H4 (cell line): ENCODE measurements at regions not wholly inside any gene's neighbourhood (a gene's known extent, or its start where the extent isn't known, plus 50 kb on each side); places are given as distances from the start of the nearest gene placed in this dataset.

Experiments
- DNase-seq: peaks from one replicate; pipeline ENCODE4 v3.0.0-alpha.2; 2015; ENCODE audit warnings: low spot score

DNA sequence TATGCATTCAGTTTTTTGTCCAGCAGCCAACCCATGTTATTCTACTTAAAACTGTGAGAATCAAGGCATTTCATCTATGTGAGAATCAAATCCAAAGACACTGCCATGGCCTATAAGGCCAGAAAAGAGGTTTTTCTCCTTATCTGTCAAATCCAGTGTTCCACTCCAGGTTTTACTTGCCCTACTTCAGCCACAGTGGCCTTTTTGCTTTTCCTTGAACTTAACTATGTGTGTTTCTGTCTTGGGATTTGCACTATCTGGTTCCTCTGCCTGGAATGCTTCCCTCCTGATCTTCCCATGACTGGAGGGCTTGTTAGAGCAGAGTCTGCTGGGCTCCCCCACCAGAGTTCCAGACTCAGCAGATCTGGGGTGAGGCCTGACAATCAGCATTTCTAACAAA lies 113.1 kb upstream of the DOK5 start:
- DNase-seq: no peak

DNA sequence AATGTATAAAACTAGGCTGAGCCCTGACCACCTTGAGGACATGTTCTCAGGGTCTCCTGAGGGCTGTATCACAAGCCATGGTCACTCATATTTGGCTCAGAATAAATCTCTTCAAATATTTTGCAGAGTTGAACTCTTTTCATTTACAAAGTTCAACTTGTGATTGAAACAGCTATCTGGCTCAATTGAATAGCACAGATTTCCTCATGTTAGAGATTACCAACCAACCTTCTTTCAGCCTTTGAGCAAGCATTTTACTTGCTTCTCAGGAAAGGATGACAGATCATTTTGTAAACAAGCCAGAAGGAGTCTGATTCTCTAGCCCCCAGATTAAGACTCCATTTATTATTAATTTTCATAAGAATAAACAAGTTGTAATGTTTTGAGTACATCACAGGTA lies 111.0 kb upstream of the DOK5 start:
- no peak for DNase-seq

DNA sequence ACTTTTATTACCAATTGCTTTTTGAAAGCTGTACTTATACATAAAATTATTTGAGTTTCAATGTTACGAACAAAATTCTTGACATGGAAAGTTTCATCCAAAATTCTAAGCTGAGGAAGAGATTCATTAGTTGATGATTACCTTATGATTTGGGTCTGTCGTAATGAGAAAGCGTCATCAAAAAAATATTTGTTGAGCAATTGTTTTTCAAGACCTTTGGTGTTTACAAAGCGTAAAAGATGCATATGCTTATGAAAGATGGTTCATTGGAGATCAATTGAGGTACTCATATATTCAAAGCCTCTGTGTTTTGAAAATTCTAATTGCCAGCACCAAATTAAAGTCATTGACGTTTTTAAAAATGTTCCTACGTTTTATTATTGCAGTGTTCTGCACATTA lies 110.5 kb upstream of the DOK5 start:
- no peak for DNase-seq

DNA sequence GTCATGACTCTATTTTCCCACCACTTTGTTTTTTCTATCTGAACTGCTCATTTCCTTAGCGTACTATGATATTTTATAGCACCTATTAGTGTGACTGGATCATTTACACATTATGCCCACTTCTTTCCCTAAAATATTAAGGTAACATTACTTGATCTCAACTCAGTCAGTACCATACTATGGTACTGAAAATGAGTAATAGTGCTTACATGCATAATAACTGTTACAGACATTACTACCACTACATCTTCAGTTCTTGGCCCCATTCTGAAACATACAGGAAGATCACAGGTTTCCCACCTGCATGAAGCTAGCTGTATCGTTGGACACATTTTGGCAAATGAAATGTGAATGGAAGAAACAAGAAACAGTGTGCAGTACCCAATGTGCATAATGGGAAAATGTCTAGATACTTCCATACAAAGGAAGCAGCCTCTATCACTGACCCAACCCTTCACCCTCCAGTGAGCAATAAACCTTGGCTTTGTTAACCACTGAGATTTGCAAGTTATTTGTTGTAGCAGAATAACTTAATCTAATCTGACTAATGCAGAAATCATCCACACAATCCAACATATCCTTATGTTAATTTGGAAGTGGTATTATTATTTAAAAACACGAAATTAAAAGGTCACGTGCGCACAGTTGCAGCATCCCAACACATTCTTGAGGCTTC lies 108.6 kb upstream of the DOK5 start:
- DNase-seq: no peak

DNA sequence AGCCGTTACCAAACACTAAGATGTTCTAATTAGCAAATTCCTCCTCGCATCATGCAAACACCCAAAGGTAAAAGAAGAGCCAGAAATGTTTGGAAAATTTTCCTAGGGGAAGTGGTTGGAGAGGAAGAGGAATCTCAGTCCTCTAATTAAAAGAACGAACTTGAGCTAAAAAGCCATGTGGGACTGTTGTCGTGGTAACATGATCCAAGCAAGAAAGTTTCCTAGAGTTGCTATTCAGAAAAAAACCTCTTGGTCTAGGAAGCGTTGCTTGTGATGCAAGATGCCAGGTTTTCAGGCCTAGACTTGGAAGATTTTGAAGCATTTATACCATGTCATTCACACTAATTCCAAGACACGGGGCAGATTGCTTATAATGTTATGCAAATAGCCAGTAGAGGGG lies 106.8 kb upstream of the DOK5 start:
- DNase-seq: no peak

DNA sequence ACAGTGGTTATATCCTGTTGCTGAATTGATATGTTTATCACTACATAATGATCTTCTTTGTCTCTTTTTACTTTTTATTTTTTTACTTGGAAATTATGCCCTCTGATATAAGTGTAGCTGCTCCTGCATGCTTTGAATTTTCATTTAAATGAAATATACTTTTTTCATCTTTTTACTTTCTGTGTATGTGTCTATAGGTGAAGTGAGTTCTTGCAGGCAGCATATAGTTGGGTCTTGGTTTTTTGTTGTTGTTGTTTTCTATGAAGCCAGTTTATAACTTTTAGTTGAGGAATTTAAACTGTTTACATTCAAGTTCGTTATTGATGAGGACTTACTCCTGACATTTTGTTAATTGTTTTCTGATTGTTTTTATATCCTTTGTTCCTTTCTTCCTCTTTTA lies 103.1 kb upstream of the DOK5 start:
- DNase-seq: no peak

DNA sequence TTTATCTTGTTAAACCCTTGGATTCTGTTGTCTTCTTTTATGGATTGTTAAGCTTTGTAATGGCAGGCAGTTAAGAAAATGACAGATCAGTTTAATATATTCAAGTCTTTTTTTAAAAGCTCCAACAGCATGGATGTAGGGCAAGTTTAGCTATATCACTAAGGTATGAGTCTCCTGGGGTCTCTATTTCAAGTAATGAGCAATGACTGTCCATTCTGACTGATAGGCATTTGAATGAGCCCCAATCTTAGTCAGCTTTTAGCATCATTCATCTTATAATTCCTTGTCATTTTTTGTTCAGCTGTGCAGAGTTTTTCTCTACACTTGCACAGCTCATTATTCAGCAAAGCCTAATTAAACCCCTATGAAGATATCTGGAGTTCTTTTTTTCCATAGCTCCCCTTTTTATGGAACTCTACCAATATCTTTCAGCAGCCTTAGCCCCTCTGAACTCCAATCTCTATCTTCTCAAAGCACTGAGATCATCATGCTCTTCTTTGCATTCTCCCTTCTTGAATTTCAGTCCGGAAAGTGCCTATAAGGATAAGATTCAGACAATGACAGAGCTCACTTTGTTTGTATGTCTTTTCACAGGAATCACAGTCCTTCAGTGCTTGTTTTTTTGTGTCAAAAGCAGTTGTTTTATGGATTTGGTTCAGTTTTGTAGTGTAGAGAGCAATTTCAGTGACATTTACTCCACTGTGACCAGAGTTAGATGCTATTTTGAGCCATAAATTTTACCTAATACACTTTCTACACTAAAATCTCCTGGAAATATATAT lies 97.2 kb upstream of the DOK5 start:
- DNase-seq: no peak

DNA sequence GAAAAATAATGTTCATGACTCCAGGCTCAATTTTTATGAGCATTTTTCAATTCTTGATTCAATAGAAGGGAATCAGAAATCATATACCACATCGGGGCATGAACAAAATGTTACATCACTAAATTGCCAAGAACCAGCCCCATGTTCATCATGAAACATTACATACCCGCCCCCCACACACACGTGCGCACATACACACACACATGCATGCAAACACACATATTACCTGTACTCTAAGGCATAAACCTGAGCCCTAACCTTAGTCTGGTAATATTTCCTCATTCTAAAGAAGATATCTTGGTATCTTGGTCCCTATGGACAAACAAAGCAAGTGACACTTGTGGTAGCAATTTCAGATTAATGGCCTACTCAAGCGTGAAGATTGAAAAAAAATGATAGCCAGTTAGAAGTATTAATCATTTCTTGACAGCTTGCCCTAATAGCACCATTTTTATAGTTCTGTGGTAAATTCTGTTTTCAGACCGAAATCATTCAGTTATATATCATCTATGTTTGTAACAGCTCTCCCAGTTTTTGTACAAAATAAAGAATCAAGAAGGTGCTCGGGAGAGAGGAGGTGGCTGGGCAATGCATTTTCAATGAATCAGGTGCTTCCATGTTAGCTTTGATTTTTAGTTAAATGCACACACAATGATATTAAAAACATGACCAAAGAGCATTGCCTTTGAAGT lies 95.4 kb upstream of the DOK5 start:
- no peak for DNase-seq

DNA sequence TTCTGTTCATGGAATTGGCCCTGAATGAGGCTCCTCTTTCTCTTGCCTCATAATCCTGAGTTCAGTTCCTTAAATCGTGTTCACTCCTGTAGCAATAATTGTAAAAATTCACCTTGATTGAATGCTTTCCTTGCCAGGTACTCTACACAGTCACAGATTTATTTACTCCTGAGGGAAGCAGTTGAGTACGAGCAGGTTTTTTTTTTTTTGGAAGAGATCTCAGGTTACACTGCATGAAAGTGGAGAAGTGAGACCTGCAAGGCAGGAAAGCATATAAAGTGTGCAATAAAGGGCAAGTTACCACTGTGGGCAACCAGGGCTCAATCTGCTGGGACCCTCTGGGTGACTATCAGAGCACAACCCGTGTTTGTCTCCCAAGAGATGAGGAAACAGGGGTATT lies 93.0 kb upstream of the DOK5 start:
- no peak for DNase-seq

DNA sequence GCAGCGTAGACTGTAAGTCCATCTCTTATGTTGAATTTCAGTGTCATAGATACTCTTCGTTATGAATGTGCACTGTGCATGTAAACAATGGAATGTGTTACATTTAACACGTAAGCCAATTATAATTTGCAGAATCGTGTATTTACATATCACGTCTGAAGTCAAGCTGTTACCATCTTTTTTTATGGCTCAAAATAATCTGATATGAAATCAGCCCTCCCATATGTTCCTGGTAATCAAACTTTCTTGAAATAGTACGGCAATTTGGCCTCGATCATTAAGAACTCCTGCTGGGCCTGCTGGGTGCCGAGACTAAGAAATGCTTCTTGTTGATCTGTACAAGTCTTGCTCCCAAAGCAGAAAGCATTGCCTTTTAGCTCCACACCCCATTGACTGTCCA lies 89.6 kb upstream of the DOK5 start:
- no peak for DNase-seq

DNA sequence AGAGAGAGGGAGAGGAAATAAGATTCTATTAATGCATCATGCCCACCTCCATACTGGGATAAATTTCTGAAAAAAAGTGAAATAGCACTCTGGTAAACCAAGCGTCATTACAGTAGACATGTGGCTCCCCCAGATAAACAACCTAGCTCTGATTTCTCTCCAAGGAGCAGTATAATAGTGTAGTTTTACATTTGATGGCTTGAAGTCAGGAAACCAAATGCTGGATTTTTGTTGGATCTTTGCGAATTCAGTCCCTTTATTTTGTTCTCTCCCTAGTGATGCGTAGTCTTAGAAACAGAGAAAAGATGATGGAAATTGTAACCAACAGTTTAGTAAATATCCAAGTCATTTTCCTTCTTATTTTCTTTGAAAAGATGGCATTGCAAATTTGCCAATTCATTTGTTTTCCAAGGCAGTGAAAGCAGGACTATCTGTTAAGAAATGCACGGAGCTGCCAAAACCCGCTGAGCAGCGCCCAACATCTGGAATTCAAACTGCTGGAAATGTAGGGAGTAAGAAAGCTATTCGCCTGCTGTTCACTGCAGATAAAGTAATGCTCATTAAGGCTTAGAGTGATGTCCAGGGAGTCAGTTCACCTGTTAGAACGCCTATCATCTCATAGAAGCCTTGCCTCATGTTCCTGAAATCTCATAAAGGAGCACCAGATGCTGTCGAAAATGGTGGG lies 85.7 kb upstream of the DOK5 start:
- DNase-seq: no peak

DNA sequence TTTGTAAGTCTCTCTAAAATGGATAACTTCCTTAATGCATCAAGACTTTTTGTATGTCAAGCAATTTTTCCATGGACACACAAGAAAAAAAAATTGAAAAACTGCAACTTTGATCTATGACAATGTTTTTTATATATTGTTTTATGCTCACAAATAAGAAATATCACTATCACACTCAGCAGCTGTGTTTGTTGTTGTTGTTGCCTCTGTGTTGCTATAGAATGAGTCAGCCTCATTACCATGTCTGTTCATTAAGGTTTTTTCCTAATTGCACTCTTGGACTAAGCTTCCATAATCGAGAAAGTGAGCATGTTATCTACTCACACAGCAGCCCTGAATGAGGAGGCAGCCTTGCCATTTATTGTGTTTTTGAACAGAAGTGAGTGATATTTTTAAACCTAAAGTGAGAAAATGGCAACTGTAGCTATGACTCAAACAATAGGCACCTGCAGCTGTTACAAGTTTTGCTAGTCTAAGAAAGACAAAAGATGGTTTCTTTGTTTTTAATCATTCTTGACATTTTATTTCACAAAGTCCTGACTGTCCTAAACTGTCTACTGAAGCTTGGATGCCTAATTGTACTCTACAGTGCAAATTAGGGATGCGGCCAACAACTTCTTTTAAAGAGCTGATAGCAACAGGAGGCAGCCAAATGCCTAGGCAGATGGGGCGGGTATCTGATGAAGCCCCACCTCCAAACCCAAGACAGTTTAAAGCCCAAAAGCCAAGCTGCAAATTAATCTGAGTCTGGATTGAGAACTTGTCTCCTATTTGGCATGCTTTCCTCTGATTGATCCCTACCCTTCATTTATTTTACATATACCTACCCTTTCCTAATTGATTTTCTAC lies 77.9 kb upstream of the DOK5 start:
- DNase-seq: no peak

DNA sequence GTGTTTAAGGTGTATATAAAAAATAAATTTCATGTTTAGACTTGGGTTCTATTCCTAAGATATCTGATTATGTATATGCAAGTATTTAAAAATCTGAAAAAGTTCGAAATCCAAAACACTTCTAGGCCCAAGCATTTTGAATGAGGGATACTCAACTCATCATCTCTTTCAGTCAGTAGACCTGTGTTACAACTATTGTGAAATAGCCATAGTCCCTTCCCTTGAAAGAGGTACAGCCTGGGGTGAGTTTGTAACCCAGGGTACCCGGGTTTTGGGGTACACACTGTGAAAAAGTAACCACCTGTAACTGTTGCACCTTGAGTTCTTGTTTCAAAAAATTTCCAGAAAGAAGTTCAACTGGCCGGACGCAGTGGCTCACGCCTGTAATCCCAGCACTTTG lies 76.6 kb upstream of the DOK5 start:
- DNase-seq: no peak

DNA sequence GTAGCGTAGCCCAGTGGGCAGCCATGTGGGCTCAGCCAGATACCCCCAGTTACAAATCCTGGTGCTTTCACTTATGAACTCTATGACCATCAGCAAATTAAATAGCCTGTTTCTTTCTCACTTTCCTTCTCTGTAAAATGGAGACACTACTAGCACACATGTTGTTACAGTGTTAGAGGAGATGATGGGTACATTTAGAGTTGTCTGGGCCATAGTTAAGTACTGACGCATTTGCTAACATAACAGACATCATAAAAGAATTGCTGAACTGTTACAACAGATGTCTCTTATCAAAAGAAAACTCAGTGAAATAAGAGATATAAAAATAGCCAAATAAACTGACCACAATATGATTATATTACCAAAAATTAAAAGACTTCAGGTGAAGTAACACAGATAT lies 69.9 kb upstream of the DOK5 start:
- DNase-seq: no peak

DNA sequence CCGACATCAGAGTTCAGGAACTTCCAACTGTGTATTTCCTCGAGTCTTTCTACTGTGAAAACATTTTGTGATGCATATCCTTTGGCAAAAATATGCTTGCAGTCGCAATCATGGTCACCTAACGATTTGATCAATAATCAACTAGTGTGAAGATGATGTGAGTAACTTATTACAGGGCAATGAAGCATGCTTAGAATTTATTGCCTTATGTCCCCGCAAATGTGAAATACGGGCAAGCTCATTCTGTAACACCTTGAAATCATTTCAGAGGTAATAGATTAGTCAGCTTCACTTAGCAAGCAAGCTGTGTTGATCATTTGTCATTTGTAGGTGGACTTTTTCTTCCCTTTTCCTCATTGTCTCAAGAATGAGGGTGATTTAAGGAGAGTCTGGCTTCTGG lies 67.9 kb upstream of the DOK5 start:
- DNase-seq: no peak

DNA sequence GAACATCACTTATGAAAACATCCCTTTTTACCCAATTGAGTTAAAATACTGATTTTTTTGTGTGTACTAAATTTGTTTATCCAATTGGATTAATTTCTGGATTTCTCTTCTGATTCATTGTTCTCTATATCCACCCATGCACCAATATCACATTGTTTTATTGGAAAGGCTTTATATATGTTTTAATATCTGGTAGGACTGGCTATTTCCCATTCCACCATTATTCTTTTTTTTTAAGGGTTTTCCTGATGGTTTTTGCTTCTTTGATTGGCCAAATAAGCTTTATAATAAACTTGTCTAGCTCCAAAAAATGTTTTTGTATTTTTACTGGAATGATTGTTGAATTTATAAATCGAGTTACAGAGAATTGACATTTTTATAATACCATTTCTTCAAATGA lies 59.4 kb upstream of the DOK5 start:
- no peak for DNase-seq

DNA sequence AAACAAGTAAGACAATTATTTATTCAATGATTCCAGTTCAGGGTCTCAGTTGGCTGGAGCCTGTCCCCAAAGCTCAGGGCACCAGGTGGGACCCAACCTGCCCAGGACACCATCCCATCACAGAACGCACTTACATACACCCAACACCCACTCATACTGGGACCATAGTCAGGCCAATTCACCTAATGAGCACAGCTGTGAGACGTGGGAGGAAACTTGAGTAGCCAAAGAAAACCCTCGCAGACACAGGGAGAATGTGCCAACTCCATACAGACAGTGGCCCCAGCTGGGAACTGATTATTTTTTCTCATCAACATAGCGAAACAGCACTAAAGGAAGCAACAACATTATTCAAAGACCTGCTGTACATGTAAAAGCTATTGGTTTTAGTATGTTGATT lies 58.6 kb upstream of the DOK5 start:
- no peak for DNase-seq

DNA sequence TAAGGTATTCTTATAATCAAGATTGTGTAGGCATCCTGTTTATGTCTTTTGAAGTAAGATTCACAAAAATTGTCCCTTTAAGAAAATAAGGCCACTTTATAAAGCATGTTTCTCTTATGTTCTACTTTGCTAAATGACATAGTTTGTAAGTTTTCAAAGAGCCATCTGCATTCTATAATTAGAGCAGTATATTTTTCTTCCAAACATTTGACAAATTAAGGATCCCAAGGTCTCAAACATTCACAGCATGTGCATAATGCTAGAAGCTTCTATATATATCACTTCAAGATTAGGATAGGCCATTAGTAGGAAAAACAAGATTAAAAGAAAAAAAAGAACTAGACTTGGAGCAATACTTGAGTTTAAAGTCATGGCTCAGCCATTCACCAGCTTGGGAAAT lies 55.9 kb upstream of the DOK5 start:
- no peak for DNase-seq
